ENCODE measurements at regions not wholly inside any gene's neighbourhood (a gene's known extent, or its start where the extent isn't known, plus 50 kb on each side); places are given as distances from the start of the nearest gene placed in this dataset.
"Not testable (repeated sequence)": the region's sequence is repeated elsewhere in the genome, so short reads cannot be mapped to it uniquely, and the experiment has no call there.

DNA sequence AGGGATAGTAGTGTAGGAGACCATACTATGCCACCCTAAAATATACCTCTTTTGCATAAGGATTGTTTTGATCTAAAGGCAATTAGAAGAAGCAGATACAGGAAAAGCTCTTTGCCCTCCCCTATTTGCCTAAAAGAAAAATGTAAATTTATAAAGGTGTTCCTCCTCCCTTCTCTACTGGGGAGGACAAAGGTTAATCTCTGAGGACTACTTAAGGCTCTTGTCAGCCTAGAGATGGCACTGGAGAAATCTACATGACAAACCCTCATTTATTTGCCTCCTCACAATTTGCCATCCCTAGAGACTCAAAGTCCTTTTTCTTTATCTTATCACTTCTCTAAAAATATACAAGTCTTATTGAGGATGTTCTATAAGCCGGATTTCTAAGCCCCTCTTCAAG, 1021.8 kb downstream of the STPG2 start:
- TF ChIP-seq, protein P1, sequence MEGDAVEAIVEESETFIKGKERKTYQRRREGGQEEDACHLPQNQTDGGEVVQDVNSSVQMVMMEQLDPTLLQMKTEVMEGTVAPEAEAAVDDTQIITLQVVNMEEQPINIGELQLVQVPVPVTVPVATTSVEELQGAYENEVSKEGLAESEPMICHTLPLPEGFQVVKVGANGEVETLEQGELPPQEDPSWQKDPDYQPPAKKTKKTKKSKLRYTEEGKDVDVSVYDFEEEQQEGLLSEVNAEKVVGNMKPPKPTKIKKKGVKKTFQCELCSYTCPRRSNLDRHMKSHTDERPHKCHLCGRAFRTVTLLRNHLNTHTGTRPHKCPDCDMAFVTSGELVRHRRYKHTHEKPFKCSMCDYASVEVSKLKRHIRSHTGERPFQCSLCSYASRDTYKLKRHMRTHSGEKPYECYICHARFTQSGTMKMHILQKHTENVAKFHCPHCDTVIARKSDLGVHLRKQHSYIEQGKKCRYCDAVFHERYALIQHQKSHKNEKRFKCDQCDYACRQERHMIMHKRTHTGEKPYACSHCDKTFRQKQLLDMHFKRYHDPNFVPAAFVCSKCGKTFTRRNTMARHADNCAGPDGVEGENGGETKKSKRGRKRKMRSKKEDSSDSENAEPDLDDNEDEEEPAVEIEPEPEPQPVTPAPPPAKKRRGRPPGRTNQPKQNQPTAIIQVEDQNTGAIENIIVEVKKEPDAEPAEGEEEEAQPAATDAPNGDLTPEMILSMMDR (conservative IDR thresholded peaks at IDR 0.05): no peak
- H3K27ac ChIP-seq: no peak overlapping the region

DNA sequence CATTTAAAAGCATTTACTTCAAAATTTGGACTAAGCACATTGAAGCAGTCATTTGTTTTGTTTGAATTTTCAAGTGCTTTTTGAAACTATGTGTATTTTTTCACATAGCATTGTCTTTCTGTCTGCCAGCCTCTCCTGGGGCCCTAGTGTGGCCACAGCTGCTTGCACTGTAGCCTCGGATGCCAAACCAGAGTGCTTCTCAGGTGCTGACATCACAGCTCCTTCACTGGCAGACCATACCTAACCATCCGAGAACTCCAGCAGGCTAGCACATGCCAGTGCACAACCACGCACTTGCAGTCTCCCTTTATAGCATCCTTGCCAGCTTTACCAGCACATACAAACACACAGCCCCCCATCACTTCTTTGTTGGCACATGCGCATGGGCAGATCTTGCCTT, 1019.7 kb downstream of the STPG2 start:
- H3K27ac ChIP-seq: no peak overlapping the region
- TF ChIP-seq, protein P1 (conservative IDR thresholded peaks at IDR 0.05): no peak

DNA sequence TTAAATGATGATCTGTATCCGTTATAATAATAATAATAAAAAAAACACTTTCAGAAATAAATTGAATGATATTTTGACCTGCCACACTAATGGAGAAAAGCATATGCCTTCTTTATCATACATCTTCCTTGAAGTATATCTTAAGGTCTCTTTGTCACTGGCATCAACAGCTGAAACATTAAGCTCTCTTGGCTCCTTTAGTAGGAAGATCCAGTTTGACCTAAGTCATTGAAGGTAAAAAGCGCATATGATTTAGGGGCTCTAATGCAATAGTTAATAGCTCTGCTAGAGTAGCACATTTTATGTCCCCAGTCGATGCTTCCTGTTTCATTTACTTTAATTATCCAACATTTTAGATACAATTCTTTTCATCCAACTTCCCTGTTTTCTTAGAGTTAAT, 1010.8 kb downstream of the STPG2 start:
- TF ChIP-seq, protein P1 (conservative IDR thresholded peaks at IDR 0.05): no peak
- H3K27ac ChIP-seq: no peak overlapping the region

DNA sequence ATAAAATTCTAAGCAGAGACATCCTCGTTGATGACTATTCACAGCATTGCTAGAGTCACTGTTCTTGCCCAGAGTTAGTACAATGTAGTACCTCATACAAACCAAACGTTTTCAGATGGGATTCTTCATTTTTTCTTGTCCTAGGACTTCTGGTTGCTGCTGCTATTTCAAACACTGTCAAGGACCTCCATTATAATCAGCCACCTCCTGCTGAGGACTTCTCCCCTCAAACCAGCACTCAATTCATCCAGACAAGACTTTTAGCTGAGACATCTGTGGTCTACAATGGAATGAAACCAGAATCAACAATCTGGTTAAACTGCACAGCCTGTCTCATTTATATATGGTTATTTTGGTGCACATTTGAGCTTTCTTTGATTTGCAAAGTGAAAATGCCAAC, 1008.8 kb downstream of the STPG2 start:
- TF ChIP-seq, protein P1 (conservative IDR thresholded peaks at IDR 0.05): no peak
- no peak overlapping the region for H3K27ac ChIP-seq

DNA sequence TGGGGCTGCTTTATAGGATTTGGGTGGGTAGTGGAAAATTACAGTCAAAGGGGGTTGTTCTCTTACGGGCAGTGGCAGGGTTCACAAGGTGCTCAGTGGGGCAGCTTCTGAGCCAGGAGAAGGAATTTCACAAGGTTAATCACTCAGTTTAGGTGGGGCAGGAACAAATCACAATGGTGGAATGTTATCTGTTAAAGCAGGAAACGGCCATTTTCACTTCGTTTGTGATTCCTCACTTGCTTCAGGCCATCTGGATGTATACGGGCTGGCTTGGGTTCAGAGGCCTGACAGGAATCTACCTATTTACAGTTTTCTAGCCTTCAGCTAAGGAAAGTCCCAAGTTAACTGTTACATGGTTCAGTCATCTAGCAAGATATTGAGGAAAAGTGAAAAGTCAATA, 1003.5 kb downstream of the STPG2 start:
- TF ChIP-seq, protein P1 (conservative IDR thresholded peaks at IDR 0.05): no peak
- no peak overlapping the region for H3K27ac ChIP-seq

DNA sequence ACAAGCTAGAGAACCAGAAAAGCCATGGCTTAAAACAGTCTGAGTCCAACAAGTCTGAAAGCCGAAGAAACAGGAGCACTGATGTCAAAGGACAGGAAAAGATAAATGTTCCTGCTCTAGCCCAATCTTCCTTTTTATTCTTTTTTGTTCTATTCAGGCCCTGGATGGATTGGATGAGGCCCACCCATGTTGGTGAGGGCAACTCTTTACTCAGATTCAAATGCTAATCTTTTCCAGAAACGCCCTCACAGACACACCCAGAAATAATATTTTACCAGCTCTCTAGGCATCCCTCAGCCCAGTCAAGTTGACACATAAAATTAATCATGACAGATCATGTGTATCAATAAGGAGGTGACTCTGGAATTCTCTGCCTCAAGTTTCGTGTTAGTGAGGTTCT, 1002.7 kb downstream of the STPG2 start:
- no peak overlapping the region for H3K27ac ChIP-seq
- TF ChIP-seq, protein P1 (conservative IDR thresholded peaks at IDR 0.05): no peak

DNA sequence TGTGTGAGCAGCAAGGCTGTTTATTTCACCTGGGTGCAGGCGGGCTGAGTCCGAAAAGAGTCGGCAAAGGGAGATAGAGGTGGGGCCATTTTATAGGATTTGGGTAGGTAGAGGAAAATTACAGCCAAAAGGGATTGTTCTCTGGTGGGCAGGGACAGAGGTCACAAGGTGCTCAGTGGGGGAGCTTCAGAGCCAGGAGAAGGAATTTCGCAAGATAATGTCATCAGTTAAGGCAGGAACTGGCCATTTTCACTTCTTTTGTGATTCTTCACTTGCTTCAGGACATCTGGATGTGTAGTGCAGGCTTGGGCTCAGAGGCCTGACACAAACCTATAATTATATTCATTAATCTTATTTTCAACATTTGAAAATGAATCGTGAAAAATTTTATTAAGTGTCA, 1001.9 kb downstream of the STPG2 start:
- H3K27ac ChIP-seq: not testable (repeated sequence)

DNA sequence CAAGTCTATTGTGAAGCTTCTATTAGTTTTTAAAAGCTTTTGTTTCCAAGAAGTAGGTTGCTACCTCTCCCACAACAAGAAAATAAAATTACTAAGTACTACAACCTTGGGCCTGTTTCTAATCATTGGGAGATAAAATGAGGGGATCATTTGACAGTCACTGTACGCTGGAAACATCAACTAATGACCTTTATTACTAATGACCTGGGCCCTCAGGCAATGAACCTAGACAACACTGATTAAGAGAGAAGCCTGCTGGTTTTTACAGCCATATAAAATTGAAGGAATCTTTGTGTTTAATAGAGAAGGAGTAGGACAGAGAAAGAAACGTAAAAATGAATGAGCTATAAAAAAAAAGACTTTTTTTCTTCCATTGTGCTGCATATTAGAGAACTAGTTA, 1000.9 kb downstream of the STPG2 start:
- H3K27ac ChIP-seq: no peak overlapping the region
- TF ChIP-seq, protein P1 (conservative IDR thresholded peaks at IDR 0.05): no peak
